ENCODE measurements at regions not wholly inside any gene's neighbourhood (a gene's known extent, or its start where the extent isn't known, plus 50 kb on each side); places are given as distances from the start of the nearest gene placed in this dataset.

DNA sequence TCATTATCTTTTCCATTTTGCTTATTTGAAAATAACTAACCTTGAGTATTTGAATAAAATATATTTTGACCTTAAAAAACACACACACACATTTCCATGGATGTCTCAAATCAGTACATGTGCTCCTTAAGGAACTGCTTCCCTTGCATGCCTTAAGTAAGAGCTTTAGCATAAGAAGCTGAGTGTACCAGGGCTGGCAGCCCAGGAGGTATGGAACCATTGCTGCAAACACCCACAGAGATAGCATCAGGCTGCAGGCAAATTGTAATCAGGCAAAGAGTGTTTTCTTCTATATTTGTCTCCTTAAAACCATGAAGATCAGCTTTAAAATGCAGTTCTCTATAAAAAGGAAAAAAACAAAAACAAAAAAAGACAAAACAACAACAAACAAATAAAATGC is 160.6 kb downstream of the PLK2 start:
- H2BK5ac ChIP-seq (ENCODE audit: low read depth, low read length), result no peak overlapping the region
- no peaks in the 10 kb centered on the region; a peak in 1 of 8 replicates for H3K36me3 ChIP-seq (ENCODE audit: control insufficient read depth in 2 of 4, insufficient read depth in 4 of 4, low read length in 3 of 4)
- no peaks in the 10 kb centered on the region for H3K79me2 ChIP-seq (ENCODE audit: control insufficient read depth in 1 of 2, insufficient read depth in 2 of 2, low read length in 2 of 2)
- H2BK20ac ChIP-seq (ENCODE audit: low read length), result no peak overlapping the region
- H2BK120ac ChIP-seq (replicated peaks; ENCODE audit: low read depth, low read length), result no peak overlapping the region
- H2AK5ac ChIP-seq (ENCODE audit: low read depth, low read length), result no peak overlapping the region
- H3K9me3 ChIP-seq (ENCODE audit: insufficient read depth in 2 of 2, low read depth in 1 of 2, low read length in 1 of 2), result no peaks in the 10 kb centered on the region
- H2BK15ac ChIP-seq (ENCODE audit: low read length), result no peak overlapping the region
- H3K23me2 ChIP-seq (ENCODE audit: low read depth, low read length), result no peaks in the 10 kb centered on the region
- H3K4me2 ChIP-seq (ENCODE audit: insufficient read depth in 1 of 2, low read depth in 2 of 2, low read length in 2 of 2), result no peak overlapping the region
- H3K14ac ChIP-seq (ENCODE audit: insufficient read length), result no peak overlapping the region
- H3K27me3 ChIP-seq (replicated peaks in 1 of 4; ENCODE audit: control insufficient read depth in 3 of 4, extremely low read depth in 1 of 4, insufficient read depth in 3 of 4, low read length in 3 of 4), result no peaks in the 10 kb centered on the region
- H2AFZ ChIP-seq (ENCODE audit: low read length), result no peak overlapping the region
- H3K18ac ChIP-seq (ENCODE audit: extremely low read depth, low read length), result no peak overlapping the region
- H3K4me3 ChIP-seq (ENCODE audit: extremely low read depth in 1 of 4, insufficient read depth in 2 of 4, low read depth in 3 of 4, low read length in 4 of 4), result no peak overlapping the region
- no peaks in the 10 kb centered on the region for H3K4me1 ChIP-seq (replicated peaks in 1 of 4; ENCODE audit: control insufficient read depth in 3 of 4, insufficient read depth in 4 of 4, low read length in 3 of 4)
- no peak overlapping the region for H3K56ac ChIP-seq (replicated peaks; ENCODE audit: insufficient read length, low read depth, low read length)
- POLR2A ChIA-PET (ENCODE audit: partially characterized antibody), result interaction anchor here (0.6 to 0.7 kb wide), 2 partner anchors 38 to 402 kb away, joined by 3 read pairs; no protein-coding TSS in a partner anchor
- H4K20me1 ChIP-seq (replicated peaks in 1 of 2; ENCODE audit: control insufficient read depth in 1 of 2, insufficient read depth in 2 of 2, low read length in 2 of 2), result no peaks in the 10 kb centered on the region
- H3K9ac ChIP-seq (replicated peaks in 1 of 4; ENCODE audit: extremely low read depth in 1 of 4, low read depth in 3 of 4, low read length in 3 of 4), result no peak overlapping the region
- TF ChIP-seq SIX5 (IDR thresholded peaks at IDR 0.05; ENCODE audit: low read depth, low read length) (no peak), CBX8 (IDR thresholded peaks at IDR 0.05; ENCODE audit: borderline replicate concordance, low read depth, low read length) (no peak), JUND (IDR thresholded peaks at IDR 0.05; ENCODE audit: low read length) (no peak), KDM1A (IDR thresholded peaks at IDR 0.05; ENCODE audit: borderline replicate concordance, low read length) (no peak), NRF1 (IDR thresholded peaks at IDR 0.05; ENCODE audit: low read depth, low read length) (no peak)
- H3K23ac ChIP-seq (ENCODE audit: insufficient read length), result no peak overlapping the region
- H3K79me1 ChIP-seq (ENCODE audit: low read depth, low read length), result no peaks in the 10 kb centered on the region
- H4K8ac ChIP-seq (ENCODE audit: extremely low read depth, insufficient read depth, low read length), result no peak overlapping the region
- CTCF ChIA-PET (ENCODE audit: partially characterized antibody), result interaction anchor here (1.1 kb wide), 1 partner anchor 15 kb away, joined by 4 read pairs; no protein-coding TSS in a partner anchor
- no peak overlapping the region for H4K5ac ChIP-seq (ENCODE audit: insufficient read length, low read depth, low read length)
- FAIRE-seq (no peak), DNase-seq (ENCODE audit: low read depth in 1 of 2, low spot score in 2 of 2) (no peak)
- no peak overlapping the region for H3K4ac ChIP-seq (replicated peaks; ENCODE audit: insufficient read length, low read depth, low read length)
- no peak overlapping the region for H3K27ac ChIP-seq (ENCODE audit: low read depth, low read length)
- H2BK12ac ChIP-seq (ENCODE audit: low read depth, low read length), result no peak overlapping the region
- H4K91ac ChIP-seq (replicated peaks; ENCODE audit: insufficient read length, low read length), result no peak overlapping the region

Measured in H1 (cell line).